Lower leg skin (tissue), 3 donors: ENCODE measurements at regions not wholly inside any gene's neighbourhood (a gene's known extent, or its start where the extent isn't known, plus 50 kb on each side); places are given as distances from the start of the nearest gene placed in this dataset.

Experiments
- POLR2A ChIP-seq, 2 donors: fragments of 450-650 bp; IDR thresholded peaks; one replicate each; pipeline ENCODE4 v1.6.1; 2016 to 2017; ENCODE audit warnings: antibody characterized with exemption in 2 of 2, mild to moderate bottlenecking in 1 of 2, moderate library complexity in 1 of 2
- TF ChIP-seq, protein P1 (sequence below), 3 donors: fragments of 450-650 bp; IDR thresholded peaks; one replicate each; pipeline ENCODE4 v1.5.1; 2016; ENCODE audit warnings: antibody characterized with exemption in 3 of 3, mild to moderate bottlenecking in 3 of 3, moderate library complexity in 2 of 3

GRCh38 chr5:142221091-142221860 is 103.5 kb downstream of the SPRY4 start:
- TF ChIP-seq, protein P1, sequence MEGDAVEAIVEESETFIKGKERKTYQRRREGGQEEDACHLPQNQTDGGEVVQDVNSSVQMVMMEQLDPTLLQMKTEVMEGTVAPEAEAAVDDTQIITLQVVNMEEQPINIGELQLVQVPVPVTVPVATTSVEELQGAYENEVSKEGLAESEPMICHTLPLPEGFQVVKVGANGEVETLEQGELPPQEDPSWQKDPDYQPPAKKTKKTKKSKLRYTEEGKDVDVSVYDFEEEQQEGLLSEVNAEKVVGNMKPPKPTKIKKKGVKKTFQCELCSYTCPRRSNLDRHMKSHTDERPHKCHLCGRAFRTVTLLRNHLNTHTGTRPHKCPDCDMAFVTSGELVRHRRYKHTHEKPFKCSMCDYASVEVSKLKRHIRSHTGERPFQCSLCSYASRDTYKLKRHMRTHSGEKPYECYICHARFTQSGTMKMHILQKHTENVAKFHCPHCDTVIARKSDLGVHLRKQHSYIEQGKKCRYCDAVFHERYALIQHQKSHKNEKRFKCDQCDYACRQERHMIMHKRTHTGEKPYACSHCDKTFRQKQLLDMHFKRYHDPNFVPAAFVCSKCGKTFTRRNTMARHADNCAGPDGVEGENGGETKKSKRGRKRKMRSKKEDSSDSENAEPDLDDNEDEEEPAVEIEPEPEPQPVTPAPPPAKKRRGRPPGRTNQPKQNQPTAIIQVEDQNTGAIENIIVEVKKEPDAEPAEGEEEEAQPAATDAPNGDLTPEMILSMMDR (IDR thresholded peaks at IDR 0.05): no peak
- TF ChIP-seq POLR2A (IDR thresholded peaks at IDR 0.05): no peak
